Skeletal muscle tissue (tissue), 3 donors: ENCODE measurements at regions not wholly inside any gene's neighbourhood (a gene's known extent, or its start where the extent isn't known, plus 50 kb on each side); places are given as distances from the start of the nearest gene placed in this dataset.

ENCODE experiments used
- H3K27ac ChIP-seq: one replicate; pipeline ENCODE4 v1.7.0; 2013; ENCODE audit warnings: mild to moderate bottlenecking, low read depth, low read length, inconsistent platforms
- H3K27me3 ChIP-seq, 3 donors: one replicate each; pipeline ENCODE4 v1.7.0; 2013; ENCODE audit warnings: low read length in 3 of 3; ENCODE audit not compliant: control insufficient read depth in 3 of 3, insufficient read depth in 3 of 3
- H3K36me3 ChIP-seq, 3 donors: one replicate each; pipeline ENCODE4 v1.7.0; 2013; ENCODE audit warnings: low read length in 3 of 3; ENCODE audit not compliant: control insufficient read depth in 3 of 3, insufficient read depth in 3 of 3
- H3K4me1 ChIP-seq, 3 donors: one replicate each; pipeline ENCODE4 v1.7.0; 2013; ENCODE audit warnings: low read length in 3 of 3, mild to moderate bottlenecking in 3 of 3; ENCODE audit not compliant: control insufficient read depth in 3 of 3, insufficient read depth in 3 of 3
- H3K4me3 ChIP-seq, 3 donors: one replicate each; pipeline ENCODE4 v1.7.0; 2013; ENCODE audit warnings: low read length in 3 of 3
- H3K9ac ChIP-seq, 3 donors: one replicate each; pipeline ENCODE4 v1.7.0; 2013; ENCODE audit warnings: low read length in 3 of 3, mild to moderate bottlenecking in 3 of 3, moderate library complexity in 2 of 3, low read depth in 1 of 3
- H3K9me3 ChIP-seq, 3 donors: one replicate each; pipeline ENCODE4 v1.7.0; 2013; ENCODE audit warnings: low read length in 3 of 3; ENCODE audit not compliant: control insufficient read depth in 3 of 3
- donor health status: Osteomylitis.

DNA sequence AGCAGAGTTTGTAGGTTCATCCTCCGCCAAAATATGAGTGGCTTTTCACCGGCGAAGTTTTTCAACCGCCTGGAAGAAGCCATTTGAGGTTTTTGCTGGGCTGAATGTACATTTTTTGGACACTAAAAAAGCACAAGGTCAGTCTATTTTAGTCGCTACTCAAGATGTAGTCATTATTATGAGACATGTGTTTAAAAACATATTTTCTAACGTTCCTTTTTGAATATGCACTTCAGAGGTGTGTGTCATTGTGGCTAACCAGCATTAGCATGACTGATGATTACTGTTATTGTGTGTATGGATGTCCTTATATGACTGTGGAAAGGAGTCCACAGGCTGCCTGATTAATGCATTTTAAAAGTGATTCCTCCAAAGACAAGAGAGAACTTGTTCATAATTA lies 605.4 kb downstream of the INHBA start:
- no peaks in the 10 kb centered on the region for H3K4me1 ChIP-seq
- no peak overlapping the region for H3K9ac ChIP-seq
- H3K4me3 ChIP-seq = no peak overlapping the region
- H3K9me3 ChIP-seq = no peaks in the 10 kb centered on the region
- no peaks in the 10 kb centered on the region for H3K27me3 ChIP-seq
- H3K27ac ChIP-seq = no peak overlapping the region
- no peaks in the 10 kb centered on the region for H3K36me3 ChIP-seq

GRCh38 chr7:41096917-41097316 lies 606.0 kb downstream of the INHBA start:
- no peaks in the 10 kb centered on the region for H3K4me1 ChIP-seq
- no peaks in the 10 kb centered on the region for H3K9me3 ChIP-seq
- no peaks in the 10 kb centered on the region for H3K36me3 ChIP-seq
- H3K4me3 ChIP-seq = no peak overlapping the region
- no peaks in the 10 kb centered on the region for H3K27me3 ChIP-seq
- no peak overlapping the region for H3K27ac ChIP-seq
- H3K9ac ChIP-seq = no peak overlapping the region

DNA sequence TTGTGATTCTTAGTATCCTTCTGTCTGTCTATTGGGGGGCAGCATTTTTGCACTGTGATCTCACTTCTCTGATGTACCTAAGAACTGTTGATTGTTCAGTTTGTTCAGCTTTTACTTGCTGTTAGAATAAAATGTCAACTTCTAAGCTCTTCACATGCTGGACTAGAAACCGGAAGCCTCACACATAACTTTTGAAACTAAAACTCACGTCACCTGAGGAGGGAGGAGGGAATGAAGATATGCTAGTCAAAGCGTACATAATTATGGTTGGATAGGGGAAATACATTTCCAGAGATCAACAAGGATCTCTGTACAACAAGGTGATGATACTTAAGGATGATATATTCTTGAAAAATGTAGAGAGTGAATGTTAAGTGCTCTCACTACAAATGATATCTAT lies 609.7 kb downstream of the INHBA start:
- H3K4me3 ChIP-seq = no peak overlapping the region
- H3K27me3 ChIP-seq = no peaks in the 10 kb centered on the region
- H3K9me3 ChIP-seq = no peaks in the 10 kb centered on the region
- no peaks in the 10 kb centered on the region for H3K4me1 ChIP-seq
- H3K27ac ChIP-seq = no peak overlapping the region
- no peak overlapping the region for H3K9ac ChIP-seq
- H3K36me3 ChIP-seq = no peaks in the 10 kb centered on the region

DNA sequence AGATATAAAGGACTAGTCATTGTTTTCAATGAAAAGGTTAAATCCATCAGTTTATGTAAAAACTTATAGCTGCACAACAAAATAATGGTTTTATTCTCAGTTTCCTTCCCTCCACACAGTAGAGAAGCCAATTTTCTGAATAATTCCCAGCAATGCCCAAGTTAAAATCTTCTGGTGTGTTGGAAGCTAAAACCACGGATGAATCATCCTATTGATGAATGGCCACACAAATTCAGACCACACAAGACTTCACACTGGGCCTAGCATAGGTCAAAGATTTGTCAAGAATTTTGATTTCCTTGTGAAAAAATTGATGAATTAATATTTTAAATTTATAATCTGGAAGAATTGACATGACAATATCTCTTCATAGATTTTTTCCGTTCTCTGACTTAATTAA lies 617.6 kb downstream of the INHBA start:
- H3K4me1 ChIP-seq = no peaks in the 10 kb centered on the region
- H3K9ac ChIP-seq = no peak overlapping the region
- H3K9me3 ChIP-seq = no peaks in the 10 kb centered on the region
- no peak overlapping the region for H3K4me3 ChIP-seq
- no peaks in the 10 kb centered on the region for H3K27me3 ChIP-seq
- H3K36me3 ChIP-seq = no peaks in the 10 kb centered on the region
- H3K27ac ChIP-seq = no peak overlapping the region

DNA sequence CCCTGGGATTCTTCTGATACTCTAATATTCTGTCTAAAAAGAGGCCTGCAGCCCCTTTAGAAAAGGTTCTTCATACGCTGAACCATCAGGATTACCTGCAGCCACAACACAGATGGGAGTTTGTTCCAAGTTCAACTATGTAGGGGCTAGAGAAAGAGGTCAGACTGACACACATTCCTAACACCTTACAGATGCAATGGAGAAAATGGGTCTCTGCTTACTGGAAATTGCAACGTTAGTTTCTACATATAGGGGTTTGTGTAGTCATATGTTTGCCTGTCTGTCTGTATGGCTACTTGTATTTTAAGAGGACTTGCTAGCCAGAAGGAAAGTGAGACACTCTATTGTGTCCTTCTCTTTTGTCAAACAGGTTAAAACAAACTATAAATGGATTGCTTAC lies 618.5 kb downstream of the INHBA start:
- Histone ChIP-seq H3K9me3 (no peaks in the 10 kb centered on the region), H3K4me3 (no peak overlapping the region), H3K27me3 (no peaks in the 10 kb centered on the region), H3K9ac (no peak overlapping the region), H3K4me1 (no peaks in the 10 kb centered on the region), H3K36me3 (no peaks in the 10 kb centered on the region), H3K27ac (no peak overlapping the region)

DNA sequence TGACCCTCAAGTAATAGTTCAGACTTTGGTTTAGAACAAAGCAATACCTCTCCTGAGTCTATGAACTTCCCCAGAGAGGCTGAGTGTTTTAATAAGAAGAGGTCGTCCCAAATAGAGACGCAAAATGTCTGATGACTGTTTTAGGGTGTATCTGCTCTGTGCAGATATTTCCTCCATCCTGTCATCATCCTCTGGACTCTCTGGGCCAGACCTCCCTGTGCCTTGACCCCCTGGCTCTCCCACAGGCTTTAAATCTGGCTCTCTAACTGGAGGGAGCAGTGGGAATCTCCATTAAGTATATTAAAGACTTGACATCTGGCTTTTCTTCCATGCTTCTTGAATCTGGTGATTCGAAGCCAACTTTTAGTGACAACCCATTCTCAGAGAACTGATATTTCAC lies 633.3 kb downstream of the INHBA start:
- Histone ChIP-seq H3K9ac (no peak overlapping the region), H3K36me3 (no peaks in the 10 kb centered on the region), H3K27me3 (no peaks in the 10 kb centered on the region), H3K4me3 (no peak overlapping the region), H3K4me1 (no peaks in the 10 kb centered on the region), H3K9me3 (no peaks in the 10 kb centered on the region), H3K27ac (no peak overlapping the region)

DNA sequence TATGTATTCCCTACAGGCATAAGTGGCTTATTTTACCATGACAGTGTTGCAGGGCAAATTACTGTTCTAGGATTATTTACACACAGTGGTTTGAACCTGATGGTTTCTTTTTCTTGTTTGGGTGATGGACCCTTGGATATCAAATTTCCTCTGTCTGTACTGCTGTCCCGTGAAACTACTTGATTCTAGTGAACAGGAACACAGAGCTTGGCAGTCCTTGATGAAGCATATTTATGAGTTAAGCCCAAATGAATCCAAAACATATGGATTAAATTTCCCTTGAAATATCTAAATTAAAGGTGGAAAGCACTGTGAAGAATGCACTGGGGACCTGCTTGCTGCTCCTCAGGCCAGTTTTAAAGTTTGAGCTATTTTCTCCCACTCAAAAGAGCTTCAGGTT lies 635.3 kb downstream of the INHBA start:
- Histone ChIP-seq H3K36me3 (no peaks in the 10 kb centered on the region), H3K4me1 (no peaks in the 10 kb centered on the region), H3K9ac (no peak overlapping the region), H3K9me3 (no peaks in the 10 kb centered on the region), H3K27me3 (no peaks in the 10 kb centered on the region), H3K4me3 (no peak overlapping the region), H3K27ac (no peak overlapping the region)

GRCh38 chr7:41065663-41066062 lies 637.2 kb downstream of the INHBA start:
- H3K36me3 ChIP-seq = no peaks in the 10 kb centered on the region

GRCh38 chr7:41063116-41063515 lies 639.8 kb downstream of the INHBA start:
- Histone ChIP-seq H3K27ac (no peak overlapping the region), H3K4me3 (no peak overlapping the region), H3K4me1 (no peaks in the 10 kb centered on the region), H3K9me3 (no peaks in the 10 kb centered on the region), H3K9ac (no peak overlapping the region), H3K36me3 (no peaks in the 10 kb centered on the region), H3K27me3 (no peaks in the 10 kb centered on the region)

More at GRCh38 chr7:41065663-41066062, 637.2 kb downstream of the INHBA start:
- H3K4me1 ChIP-seq = no peaks in the 10 kb centered on the region
- H3K27me3 ChIP-seq = no peaks in the 10 kb centered on the region
- no peak overlapping the region for H3K4me3 ChIP-seq
- no peak overlapping the region for H3K27ac ChIP-seq
- no peak overlapping the region for H3K9ac ChIP-seq
- H3K9me3 ChIP-seq = no peaks in the 10 kb centered on the region

GRCh38 chr7:41060796-41061195 lies 642.1 kb downstream of the INHBA start:
- Histone ChIP-seq H3K27ac (no peak overlapping the region), H3K4me1 (no peaks in the 10 kb centered on the region), H3K27me3 (no peaks in the 10 kb centered on the region), H3K9me3 (no peaks in the 10 kb centered on the region), H3K36me3 (no peaks in the 10 kb centered on the region), H3K9ac (no peak overlapping the region), H3K4me3 (no peak overlapping the region)

DNA sequence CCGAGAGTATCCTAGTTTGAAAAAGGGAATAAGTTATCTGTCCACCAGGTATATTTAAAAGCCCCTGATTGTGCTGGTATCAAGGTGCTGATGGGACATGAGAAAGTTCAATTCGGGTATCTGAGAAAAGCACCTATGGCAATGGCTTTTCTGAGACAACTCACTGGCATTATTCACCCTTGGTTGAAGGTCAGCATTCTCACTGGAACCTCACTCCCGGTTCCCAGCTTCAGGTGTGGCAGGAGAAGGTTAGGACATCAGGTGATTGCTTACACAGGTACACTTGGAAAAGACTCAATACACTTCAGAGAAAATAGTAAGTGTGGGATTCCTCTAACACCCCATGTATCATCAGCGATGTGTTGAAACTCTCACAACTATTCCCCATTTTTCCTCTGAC lies 643.1 kb downstream of the INHBA start:
- Histone ChIP-seq H3K27me3 (no peaks in the 10 kb centered on the region), H3K27ac (no peak overlapping the region), H3K4me1 (no peaks in the 10 kb centered on the region), H3K9me3 (no peaks in the 10 kb centered on the region), H3K4me3 (no peak overlapping the region), H3K9ac (no peak overlapping the region), H3K36me3 (no peaks in the 10 kb centered on the region)
